Body of pancreas (tissue), 4 donors: ENCODE measurements at regions not wholly inside any gene's neighbourhood (a gene's known extent, or its start where the extent isn't known, plus 50 kb on each side); places are given as distances from the start of the nearest gene placed in this dataset.
A peak's percentile ranks its signal among the peaks of the same experiment; 100 is the strongest.

Experiments
- ATAC-seq: fragments of 150-250 bp; one replicate; pipeline ENCODE4 v1.9.1; 2016
- DNase-seq, 4 donors: peaks; one replicate each; pipeline ENCODE4 v3.0.0-alpha.2; 2019
- H3K27ac ChIP-seq, 4 donors: fragments of 200-600 bp; sonication (generic); 1 replicate in 3 of 4; 2 replicates in 1 of 4; pipeline versions ENCODE4 v1.5.1 to v1.6.1; 2016 to 2019; ENCODE audit warnings: mild to moderate bottlenecking in 1 of 4, mixed read lengths in 1 of 4, moderate library complexity in 1 of 4
- H3K27me3 ChIP-seq, 2 donors: fragments of 200-600 bp; sonication (generic); one replicate each; pipeline ENCODE4 v1.6.0; 2016; ENCODE audit warnings: mild to moderate bottlenecking in 1 of 2
- H3K36me3 ChIP-seq, 2 donors: fragments of 200-600 bp; sonication (generic); replicated peaks in 1 of 2; 2 replicates each; pipeline ENCODE4 v1.5.1; 2016; ENCODE audit warnings: low read depth in 2 of 2; ENCODE audit not compliant: insufficient read depth in 1 of 2
- H3K4me1 ChIP-seq: fragments of 200-600 bp; sonication (generic); one replicate; pipeline ENCODE4 v1.6.0; 2016
- H3K4me3 ChIP-seq, 2 donors: fragments of 200-600 bp; sonication (generic); 1 replicate in 1 of 2; 2 replicates in 1 of 2; pipeline ENCODE4 v1.5.1; 2016 to 2019
- H3K9me3 ChIP-seq, 3 donors: fragments of 200-600 bp; sonication (generic); 1 replicate in 2 of 3; 2 replicates in 1 of 3; pipeline ENCODE4 v1.5.1; 2016
- POLR2A ChIP-seq, 3 donors: fragments of 450-650 bp; IDR thresholded peaks; one replicate each; pipeline ENCODE4 v1.6.1; 2016; ENCODE audit warnings: antibody characterized with exemption in 3 of 3, mild to moderate bottlenecking in 2 of 3
- WGBS, 2 donors: methylation state at CpG; one replicate each; pipeline ENCODE4 v1.1.5; 2017; 5-methylcytosine and 5-hydroxymethylcytosine counted together
- intact Hi-C: fragments of 100-400 bp; cut with DNase I; formaldehyde crosslinking; loops from one replicate; pipeline ENCODE4 v1.15.1; 2023
- TF ChIP-seq, protein P1 (sequence below), 7 experiments: fragments of 450-650 bp in 4 of 7; fragments of 200-600 bp in 3 of 7; sonication (generic) in 3 of 7; IDR thresholded peaks; one replicate each; pipeline ENCODE4 v1.5.1; 2016 to 2019; ENCODE audit warnings: antibody characterized with exemption in 7 of 7

DNA sequence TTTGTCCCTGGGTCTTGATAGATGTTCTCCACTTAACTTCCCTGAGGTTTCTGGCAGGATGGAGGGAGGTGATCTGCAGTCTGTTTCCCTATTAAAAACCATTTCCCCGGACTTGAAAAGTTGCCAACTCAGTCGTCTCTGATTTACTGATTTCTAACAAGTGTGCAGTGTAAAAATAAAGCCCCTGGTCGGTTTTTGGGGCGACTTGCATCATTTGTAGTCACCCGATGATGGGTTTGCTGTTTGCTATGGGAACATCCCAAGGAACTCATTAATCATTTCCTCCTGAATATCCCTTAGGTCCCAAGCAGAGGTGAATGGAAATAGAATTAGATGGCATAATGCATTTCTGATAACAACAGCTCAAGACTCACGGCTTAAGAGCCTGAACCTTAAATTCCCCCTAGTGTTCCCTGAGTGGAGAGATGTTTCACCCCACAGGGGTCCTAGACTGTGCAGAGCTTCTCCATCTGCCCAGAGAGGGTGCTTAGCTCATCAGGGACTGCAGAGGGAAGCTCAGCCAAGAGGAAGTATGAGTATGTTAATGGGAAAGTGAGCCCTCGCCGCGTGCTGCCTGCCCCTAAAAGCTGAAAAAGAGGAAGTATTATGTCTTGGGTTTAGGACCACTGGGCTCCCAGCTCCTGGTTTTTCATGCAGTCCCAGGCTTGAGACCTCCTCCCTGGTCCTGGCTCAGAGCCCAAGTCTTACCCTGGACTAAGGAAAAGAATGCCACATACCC lies 115.1 kb upstream of the DAP start:
- TF ChIP-seq POLR2A (IDR thresholded peaks at IDR 0.05), result no peak
- TF ChIP-seq, protein P1, sequence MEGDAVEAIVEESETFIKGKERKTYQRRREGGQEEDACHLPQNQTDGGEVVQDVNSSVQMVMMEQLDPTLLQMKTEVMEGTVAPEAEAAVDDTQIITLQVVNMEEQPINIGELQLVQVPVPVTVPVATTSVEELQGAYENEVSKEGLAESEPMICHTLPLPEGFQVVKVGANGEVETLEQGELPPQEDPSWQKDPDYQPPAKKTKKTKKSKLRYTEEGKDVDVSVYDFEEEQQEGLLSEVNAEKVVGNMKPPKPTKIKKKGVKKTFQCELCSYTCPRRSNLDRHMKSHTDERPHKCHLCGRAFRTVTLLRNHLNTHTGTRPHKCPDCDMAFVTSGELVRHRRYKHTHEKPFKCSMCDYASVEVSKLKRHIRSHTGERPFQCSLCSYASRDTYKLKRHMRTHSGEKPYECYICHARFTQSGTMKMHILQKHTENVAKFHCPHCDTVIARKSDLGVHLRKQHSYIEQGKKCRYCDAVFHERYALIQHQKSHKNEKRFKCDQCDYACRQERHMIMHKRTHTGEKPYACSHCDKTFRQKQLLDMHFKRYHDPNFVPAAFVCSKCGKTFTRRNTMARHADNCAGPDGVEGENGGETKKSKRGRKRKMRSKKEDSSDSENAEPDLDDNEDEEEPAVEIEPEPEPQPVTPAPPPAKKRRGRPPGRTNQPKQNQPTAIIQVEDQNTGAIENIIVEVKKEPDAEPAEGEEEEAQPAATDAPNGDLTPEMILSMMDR (IDR thresholded peaks at IDR 0.05), result no peak
- H3K4me1 ChIP-seq, result no peaks in the 10 kb centered on the region
- ATAC-seq (no peak), DNase-seq (peak in 1 of 4 donors; percentile 26)
- 43 to 53% methylated on average over 9 of the region's 9 CpGs for WGBS, 2 donors
- no peak overlapping the region for H3K4me3 ChIP-seq
- no peak overlapping the region for H3K27ac ChIP-seq
- no peaks in the 10 kb centered on the region for H3K27me3 ChIP-seq
- no peaks in the 10 kb centered on the region for H3K36me3 ChIP-seq
- H3K9me3 ChIP-seq, result no peaks in the 10 kb centered on the region
- intact Hi-C loops, result no loop called here

DNA sequence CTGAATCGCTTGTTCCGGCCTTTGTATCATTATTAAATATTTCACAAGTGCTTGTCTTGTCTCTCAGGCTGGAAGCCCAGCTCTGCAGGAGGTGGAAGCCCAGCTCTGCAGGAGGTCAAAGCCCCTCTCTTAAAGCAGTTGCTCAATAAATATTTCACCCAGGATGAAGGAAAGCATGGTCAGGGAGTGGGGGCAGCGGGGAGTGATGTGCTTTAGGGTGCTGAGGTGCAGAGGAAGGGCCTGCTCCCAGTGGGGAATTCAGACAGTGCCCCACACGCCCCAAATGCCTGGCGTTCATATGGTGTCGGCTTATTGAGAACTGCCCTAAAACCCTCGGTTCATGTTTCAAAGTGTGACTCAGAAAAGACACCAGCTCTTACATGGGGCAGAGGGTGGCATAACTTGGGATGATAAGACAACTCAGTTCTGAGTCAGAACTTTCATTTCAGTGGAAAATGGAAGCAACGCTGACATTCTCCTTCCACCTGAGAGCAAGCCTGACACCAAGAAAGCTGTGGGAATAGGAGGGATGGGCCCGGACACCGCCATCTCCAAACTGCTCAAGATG lies 114.3 kb upstream of the DAP start:
- intact Hi-C loops, result no loop called here
- no peaks in the 10 kb centered on the region for H3K36me3 ChIP-seq
- DNase-seq (no peak), ATAC-seq (no peak)
- no peak overlapping the region for H3K4me3 ChIP-seq
- WGBS, 2 donors, result 91 to 93% methylated on average over 10 of the region's 10 CpGs
- H3K27ac ChIP-seq, result no peak overlapping the region
- H3K4me1 ChIP-seq, result no peaks in the 10 kb centered on the region
- no peaks in the 10 kb centered on the region for H3K9me3 ChIP-seq
- no peaks in the 10 kb centered on the region for H3K27me3 ChIP-seq
- no peak for TF ChIP-seq POLR2A (IDR thresholded peaks at IDR 0.05)
- TF ChIP-seq, protein P1 (IDR thresholded peaks at IDR 0.05), result no peak

DNA sequence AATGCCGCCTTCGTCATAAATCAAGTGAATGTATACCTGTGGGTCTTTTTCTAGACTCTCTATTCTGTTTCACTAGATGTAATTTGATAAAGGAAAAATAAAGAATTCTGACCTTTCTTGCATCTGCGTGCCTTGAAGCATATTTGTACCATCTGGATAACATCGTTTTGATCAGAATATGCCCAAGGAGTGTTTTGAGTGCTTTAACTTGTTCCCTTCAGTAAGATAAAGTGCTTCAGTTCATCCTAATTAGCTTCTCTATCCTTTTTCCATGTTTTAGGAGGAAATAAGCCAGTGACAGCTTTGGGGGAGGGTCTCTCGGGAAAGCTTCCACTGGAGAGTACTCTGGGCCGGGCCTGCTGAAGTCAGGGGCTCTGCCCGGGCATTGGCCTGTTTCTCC lies 113.5 kb upstream of the DAP start:
- no peak overlapping the region for H3K4me3 ChIP-seq
- ATAC-seq (no peak), DNase-seq (no peak)
- no peaks in the 10 kb centered on the region for H3K36me3 ChIP-seq
- no peak for TF ChIP-seq POLR2A (IDR thresholded peaks at IDR 0.05)
- TF ChIP-seq, protein P1 (IDR thresholded peaks at IDR 0.05), result no peak
- H3K4me1 ChIP-seq, result no peaks in the 10 kb centered on the region
- intact Hi-C loops, result no loop called here
- H3K27ac ChIP-seq, result no peak overlapping the region
- WGBS, 2 donors, result 90 to 94% methylated on average over 7 of the region's 7 CpGs
- H3K27me3 ChIP-seq, result no peaks in the 10 kb centered on the region
- H3K9me3 ChIP-seq, result no peaks in the 10 kb centered on the region

DNA sequence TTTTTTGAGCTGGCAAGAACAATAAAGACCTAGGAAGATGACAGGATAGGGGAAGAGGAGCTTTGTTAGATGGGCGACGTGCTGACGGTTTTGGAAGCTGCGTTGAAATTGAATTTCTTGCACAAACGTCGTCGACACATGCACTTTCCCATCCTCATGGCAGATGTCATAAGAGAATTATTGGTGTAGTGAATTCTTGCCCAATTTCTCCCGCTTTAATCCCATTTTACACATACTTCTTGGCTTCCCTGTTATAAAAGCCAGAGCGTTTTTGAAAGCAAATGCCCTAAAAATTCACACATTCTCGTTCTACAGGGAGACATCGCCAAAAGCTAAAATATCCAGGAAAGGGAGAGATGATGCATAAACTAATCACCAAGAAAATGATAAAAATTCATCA lies 109.8 kb upstream of the DAP start:
- intact Hi-C loops, result no loop called here
- 84 to 86% methylated on average over 11 of the region's 11 CpGs for WGBS, 2 donors
- H3K4me3 ChIP-seq, result no peak overlapping the region
- no peak overlapping the region for H3K27ac ChIP-seq
- no peaks in the 10 kb centered on the region for H3K9me3 ChIP-seq
- ATAC-seq (no peak), DNase-seq (no peak)
- no peak for TF ChIP-seq POLR2A (IDR thresholded peaks at IDR 0.05)
- TF ChIP-seq, protein P1 (IDR thresholded peaks at IDR 0.05), result no peak
- H3K4me1 ChIP-seq, result no peaks in the 10 kb centered on the region
- no peaks in the 10 kb centered on the region for H3K36me3 ChIP-seq
- H3K27me3 ChIP-seq, result no peaks in the 10 kb centered on the region

DNA sequence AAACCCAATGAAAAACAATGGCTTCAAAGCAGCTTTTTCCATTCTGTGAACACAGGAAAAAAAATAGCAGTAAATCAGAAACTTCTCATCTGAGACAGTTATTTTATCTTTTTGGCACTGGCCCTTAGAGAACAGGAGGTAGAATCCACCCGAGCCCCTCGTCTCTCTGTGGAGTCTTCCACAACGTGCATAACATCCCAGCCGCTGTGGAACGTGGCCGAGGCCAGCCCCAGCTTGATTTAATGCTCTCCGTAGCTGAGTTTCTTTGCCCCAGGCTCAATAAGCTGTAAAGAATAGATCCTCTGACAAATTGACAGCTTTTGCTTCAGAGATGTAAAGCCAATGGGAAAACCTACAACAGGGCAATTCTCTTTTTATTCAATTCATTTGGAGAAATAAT lies 107.9 kb upstream of the DAP start:
- Histone ChIP-seq H3K27me3 (no peaks in the 10 kb centered on the region), H3K4me3 (no peak overlapping the region), H3K27ac (no peak overlapping the region), H3K4me1 (no peaks in the 10 kb centered on the region), H3K9me3 (no peaks in the 10 kb centered on the region), H3K36me3 (no peaks in the 10 kb centered on the region)
- DNase-seq, result no peak
- TF ChIP-seq, protein P1 (IDR thresholded peaks at IDR 0.05), result no peak
- no peak for TF ChIP-seq POLR2A (IDR thresholded peaks at IDR 0.05)
- intact Hi-C loops, result no loop called here
- WGBS, 2 donors, result 81 to 89% methylated on average over 7 of the region's 7 CpGs
- no peak for ATAC-seq
